HG03439 (cell line): ENCODE measurements at regions not wholly inside any gene's neighbourhood (a gene's known extent, or its start where the extent isn't known, plus 50 kb on each side); places are given as distances from the start of the nearest gene placed in this dataset.
A peak's percentile ranks its signal among the peaks of the same experiment; 100 is the strongest.

Source experiments
- ATAC-seq: cut with Tn5 transposase; IDR thresholded peaks from one replicate; pipeline ENCODE4 v1.9.1; 2021; ENCODE audit warnings: mild to moderate bottlenecking, moderate library complexity; ENCODE audit not compliant: unreplicated experiment

- no peak for ATAC-seq
Measured at GRCh38 chr4:184879271-184879670, 53.5 kb upstream of the ACSL1 start.

DNA sequence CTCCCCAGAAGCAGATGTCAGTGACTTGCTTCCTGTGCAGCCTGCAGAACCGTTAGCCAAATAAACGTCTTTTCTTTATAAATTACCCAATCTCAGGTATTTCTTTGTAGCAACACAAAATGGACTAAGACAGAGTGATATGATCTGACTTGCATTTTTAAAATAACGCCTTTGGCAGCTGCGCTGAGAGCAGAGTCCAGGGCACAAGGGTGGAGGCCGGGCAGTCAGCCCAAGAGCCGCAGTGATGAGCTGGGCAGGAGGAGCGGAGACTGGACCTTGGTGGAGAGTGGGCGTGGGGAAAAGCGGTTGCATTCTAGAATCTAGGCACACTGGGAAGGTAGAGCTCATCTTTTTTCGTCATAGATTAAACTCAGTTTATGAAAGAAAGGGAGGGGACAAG lies 56.5 kb upstream of the ACSL1 start:
- no peak for ATAC-seq

- no peak for ATAC-seq
Measured at GRCh38 chr4:184883024-184883423, 57.3 kb upstream of the ACSL1 start.

GRCh38 chr4:184884883-184885282 lies 59.1 kb upstream of the ACSL1 start:
- ATAC-seq = no peak

GRCh38 chr4:184885602-184886001 lies 59.8 kb upstream of the ACSL1 start:
- ATAC-seq = no peak

- no peak for ATAC-seq
Measured at GRCh38 chr4:184887333-184887732, 61.6 kb upstream of the ACSL1 start.

- no peak for ATAC-seq
Measured at GRCh38 chr4:184887947-184888346, 62.2 kb upstream of the ACSL1 start.

DNA sequence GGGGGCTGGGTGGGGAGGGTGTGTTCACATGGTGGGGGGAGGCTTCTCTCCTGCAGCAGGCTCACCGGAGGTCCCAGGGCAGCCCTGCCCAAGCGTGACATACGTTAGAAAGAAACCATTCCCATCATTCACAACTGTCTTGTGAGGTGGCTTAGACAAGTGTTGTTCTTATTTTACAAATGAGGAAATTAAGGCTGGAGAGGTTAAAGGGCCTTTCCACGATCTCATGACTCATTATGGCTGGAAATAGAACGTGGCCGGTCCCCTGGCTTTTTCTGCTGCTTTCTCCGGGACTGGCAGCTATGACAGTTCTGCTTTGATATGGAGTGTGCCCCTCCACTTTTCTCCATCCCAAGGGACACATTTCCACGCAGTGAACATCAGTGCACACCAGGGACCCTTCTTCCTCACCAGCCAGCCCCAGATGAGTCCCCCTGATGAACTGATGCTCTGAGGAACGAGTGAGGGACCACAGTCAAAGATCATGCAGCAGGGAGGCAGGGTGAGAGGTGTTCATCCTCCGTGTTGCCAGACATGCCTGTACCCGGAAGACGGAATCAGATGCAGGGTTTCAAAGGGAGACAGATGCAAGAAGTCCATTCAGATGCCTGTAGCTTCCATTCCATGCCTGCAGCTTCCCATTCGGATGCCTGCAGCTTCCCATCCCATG lies 64.0 kb upstream of the ACSL1 start:
- ATAC-seq = no peak

- no peak for ATAC-seq
Measured at GRCh38 chr4:184890499-184890898, 64.7 kb upstream of the ACSL1 start.

DNA sequence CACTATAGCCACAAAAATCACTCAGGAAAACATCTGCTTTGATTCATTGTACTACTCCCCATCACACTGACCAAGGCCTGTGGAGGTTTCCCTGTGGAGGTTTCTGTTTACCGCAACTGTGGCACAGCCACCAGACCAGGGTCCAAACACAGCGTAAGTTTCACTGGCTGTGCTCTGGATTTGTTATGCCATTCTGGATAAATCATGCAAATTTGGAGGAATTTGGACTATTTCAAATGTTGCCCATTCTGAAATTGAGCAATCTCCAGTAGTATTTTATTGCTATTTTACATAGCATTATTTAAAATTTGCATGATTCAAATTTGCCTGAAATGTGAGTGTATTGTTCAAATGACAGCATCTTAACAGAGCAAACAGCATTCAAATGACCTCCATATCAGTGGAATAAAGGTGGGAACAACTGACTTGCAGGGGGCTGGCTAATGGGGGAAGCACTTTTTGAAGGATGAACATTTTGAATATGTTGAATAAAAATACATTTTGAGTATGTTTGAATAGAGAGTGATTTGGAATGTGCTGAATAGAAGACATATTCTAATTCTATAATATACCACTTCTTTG lies 66.1 kb upstream of the ACSL1 start:
- no peak for ATAC-seq

DNA sequence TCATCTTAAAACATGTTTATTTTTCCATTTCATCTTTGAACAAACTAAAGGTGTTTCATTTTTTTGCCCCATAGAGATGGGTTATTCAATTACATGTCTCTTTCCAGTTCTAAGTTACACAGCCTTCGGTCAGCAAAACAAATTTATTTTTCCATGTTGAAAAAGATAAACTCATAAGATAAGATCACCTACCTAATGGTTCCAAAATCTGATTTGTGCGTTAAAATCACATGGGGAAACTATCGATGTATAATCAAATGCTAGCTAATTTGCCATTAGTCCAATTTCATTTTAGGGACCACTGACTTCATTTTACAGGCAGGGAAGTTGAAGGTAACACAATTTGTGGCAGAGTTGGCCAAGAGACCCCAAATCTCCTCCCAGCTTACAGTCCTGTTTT lies 67.2 kb upstream of the ACSL1 start:
- ATAC-seq = no peak

- no peak for ATAC-seq
Measured at GRCh38 chr4:184893801-184894571, 68.2 kb upstream of the ACSL1 start.

DNA sequence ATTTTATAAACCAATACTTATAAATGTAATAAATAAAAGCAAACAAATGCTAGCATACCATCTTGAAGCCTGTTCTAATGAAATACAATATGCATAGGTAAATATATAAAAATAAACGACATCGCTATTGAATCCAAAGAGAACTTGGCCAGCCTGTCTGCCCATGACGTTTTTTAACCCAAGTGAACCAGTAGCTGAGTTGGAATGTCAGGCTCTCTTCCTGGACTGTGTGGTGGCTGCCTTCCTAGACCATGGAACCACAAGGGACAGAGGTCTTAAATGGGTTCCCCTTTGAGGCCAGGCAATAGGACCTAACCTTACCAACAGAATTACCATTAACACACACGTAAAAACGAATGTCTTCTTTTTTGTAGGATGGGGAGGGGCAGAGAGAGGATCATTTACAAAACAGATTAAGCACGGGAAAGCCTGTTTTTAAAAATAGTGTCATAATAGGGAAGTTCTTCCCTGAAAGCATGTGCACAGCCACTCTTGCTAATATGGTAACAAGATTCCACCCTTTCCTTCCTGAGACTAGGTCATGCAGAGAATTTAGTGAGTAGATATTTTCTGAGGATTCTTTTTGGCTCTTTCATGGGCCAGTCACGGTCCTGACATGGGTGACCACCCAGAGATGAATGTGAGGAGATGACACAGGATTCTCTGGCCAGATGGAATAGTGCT lies 69.4 kb upstream of the ACSL1 start:
- no peak for ATAC-seq

DNA sequence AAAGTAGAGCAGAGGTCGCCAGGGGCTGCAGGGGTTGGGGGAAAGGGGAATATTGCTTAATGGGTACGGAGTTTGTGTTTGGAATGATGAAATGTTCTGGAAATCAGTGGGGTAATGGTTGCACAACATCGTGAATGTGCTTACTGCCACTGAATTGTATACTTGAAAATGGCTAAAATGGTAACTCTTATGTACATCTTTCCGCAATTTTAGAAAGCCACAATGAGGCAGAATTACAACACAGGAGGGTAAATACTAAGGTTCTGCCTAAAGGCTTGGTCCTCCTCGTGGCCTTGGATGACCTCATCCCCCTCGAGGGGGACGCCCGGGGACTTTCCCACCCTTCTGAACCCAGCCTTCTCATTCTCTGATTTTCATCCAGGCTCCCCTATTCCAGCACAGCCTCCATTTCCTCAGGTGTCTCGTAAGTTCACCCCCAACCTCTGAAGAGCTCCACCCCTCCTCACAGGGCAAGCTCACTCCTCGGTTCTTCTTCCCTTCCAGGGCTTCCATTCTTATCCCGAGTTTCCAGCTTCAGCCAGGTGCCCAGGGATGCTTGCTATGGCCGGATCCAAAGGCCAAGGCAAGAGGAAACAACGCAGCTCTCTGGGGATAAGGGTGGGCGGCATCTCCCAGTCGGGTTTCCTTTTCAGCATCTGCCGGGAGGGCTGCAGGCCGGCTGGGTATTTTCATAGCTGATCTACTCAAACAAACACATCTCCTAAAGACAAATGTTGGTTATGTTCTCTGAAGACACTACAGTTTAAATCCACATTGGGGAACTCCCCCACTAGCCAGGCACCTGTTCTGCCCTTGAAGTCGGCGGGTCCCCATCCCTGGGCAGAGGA lies 71.3 kb upstream of the ACSL1 start:
- ATAC-seq = peak; percentile 60

- no peak for ATAC-seq
Measured at GRCh38 chr4:184897895-184898294, 72.1 kb upstream of the ACSL1 start.

GRCh38 chr4:184898793-184899192 lies 73.0 kb upstream of the ACSL1 start:
- ATAC-seq = no peak

DNA sequence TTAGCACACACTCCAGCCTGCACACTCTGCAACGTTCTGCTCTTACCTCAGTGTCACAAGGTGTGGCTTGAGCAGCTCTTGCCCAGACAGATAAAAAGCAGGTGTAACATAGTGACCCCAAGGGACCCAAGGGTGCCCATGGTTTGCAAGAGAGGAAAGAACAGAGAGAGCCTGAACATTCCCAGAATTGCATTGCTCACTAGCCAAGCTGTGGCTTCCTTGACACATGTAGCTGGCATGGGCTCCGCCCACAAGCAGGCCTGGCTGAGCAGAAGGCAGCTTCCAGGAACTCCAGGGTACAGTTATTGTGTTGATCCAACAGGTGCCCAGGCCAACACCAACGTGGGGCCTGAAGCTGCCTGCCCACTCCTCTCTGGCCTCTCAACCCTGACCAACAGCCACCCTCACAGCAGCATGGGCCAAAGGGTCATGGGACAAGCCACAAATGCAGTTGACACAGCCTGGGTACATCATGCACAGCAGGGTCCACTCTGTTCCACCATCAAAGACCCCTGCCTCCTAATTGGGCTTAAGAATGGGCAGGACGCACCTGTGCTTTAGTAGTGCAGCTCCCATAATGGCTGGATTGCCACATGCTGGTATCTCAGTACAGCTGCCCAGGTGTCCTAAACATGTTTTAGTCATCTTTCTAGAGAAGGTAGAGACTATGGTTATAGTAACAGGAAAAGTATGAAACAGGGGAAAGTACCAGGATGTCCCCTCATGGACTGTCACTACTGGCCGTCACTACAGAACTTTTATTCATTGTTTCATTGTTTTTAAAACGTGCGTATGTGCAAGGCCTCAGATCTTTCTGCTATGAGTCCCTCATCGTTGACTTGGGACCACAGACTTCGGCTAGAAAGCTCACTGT lies 73.7 kb upstream of the ACSL1 start:
- ATAC-seq = no peak

GRCh38 chr4:184900184-184900583 lies 74.4 kb upstream of the ACSL1 start:
- ATAC-seq = no peak

GRCh38 chr4:184902550-184902949 lies 76.8 kb upstream of the ACSL1 start:
- no peak for ATAC-seq
